SK-N-MC (cell line): ENCODE measurements at regions not wholly inside any gene's neighbourhood (a gene's known extent, or its start where the extent isn't known, plus 50 kb on each side); places are given as distances from the start of the nearest gene placed in this dataset.

Experiments
- DNase-seq: peaks from one replicate; pipeline ENCODE4 v3.0.0-alpha.2; 2011; ENCODE audit warnings: low read depth, low spot score
- H3K27ac ChIP-seq: fragments of 200-600 bp; sonication (generic); 2 replicates; pipeline ENCODE4 v1.5.1; 2016; ENCODE audit warnings: mixed run types
- H3K36me3 ChIP-seq: fragments of 200-600 bp; sonication (generic); 2 replicates; pipeline ENCODE4 v1.6.1; 2017; ENCODE audit warnings: antibody characterized with exemption, low read length, mixed read lengths; ENCODE audit not compliant: insufficient read depth
- H3K4me3 ChIP-seq: fragments of 200-600 bp; sonication (generic); 2 replicates; pipeline ENCODE4 v1.5.1; 2016
- H3K9ac ChIP-seq: fragments of 200-600 bp; sonication (generic); 2 replicates; pipeline ENCODE4 v1.8.0; 2017; ENCODE audit warnings: mixed run types, mixed read lengths; ENCODE audit not compliant: insufficient read length
- H3K9me3 ChIP-seq: fragments of 200-600 bp; sonication (generic); 2 replicates; pipeline ENCODE4 v1.6.1; 2017; ENCODE audit warnings: low read depth, mild to moderate bottlenecking, antibody characterized with exemption, low read length, moderate library complexity, mixed read lengths
- EZH2 ChIP-seq: fragments of 200-600 bp; sonication (generic); IDR thresholded peaks from one replicate; pipeline ENCODE4 v1.6.1; 2017; ENCODE audit warnings: antibody characterized with exemption
- FOXP2 ChIP-seq: optimal IDR thresholded peaks from 2 replicates; pipeline ENCODE3; 2011; ENCODE audit warnings: mild to moderate bottlenecking, moderate library complexity; ENCODE audit not compliant: insufficient read depth; ENCODE audit errors: extremely low read length, control extremely low read depth
- POLR2AphosphoS5 ChIP-seq: IDR thresholded peaks from 2 replicates; pipeline ENCODE4 v1.6.1; 2012; ENCODE audit warnings: mild to moderate bottlenecking, low read depth, low read length, borderline replicate concordance

DNA sequence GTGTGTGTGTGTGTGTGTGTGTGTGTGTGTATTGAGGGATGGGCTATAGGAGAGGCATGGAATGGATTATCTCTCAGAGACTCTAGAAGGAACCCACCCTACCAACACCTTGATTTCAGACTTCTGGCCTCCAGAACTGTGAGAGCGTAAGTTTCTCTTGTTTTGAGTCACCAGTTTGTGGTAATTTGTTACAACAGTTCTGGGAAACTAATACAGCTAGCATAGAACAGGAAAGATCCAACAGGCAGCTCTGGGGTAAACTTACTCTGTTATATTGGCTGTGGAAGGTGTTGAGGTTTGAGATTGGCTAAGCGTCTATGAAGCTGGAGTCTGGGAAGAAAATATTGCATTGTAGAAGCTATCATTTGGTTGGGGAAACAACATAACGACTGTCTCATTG, 334.3 kb downstream of the AACS start:
- no peaks in the 10 kb centered on the region for H3K9me3 ChIP-seq
- H3K4me3 ChIP-seq, result no peak overlapping the region
- peaks cover 42% of the 10 kb centered on the region for H3K36me3 ChIP-seq
- TF ChIP-seq EZH2, result no peak
- TF ChIP-seq POLR2AphosphoS5, result no peak
- TF ChIP-seq FOXP2, result no peak
- no peak overlapping the region; the same call in 1 of the 2 replicates for H3K27ac ChIP-seq
- H3K9ac ChIP-seq, result no peak overlapping the region
- no peak for DNase-seq

DNA sequence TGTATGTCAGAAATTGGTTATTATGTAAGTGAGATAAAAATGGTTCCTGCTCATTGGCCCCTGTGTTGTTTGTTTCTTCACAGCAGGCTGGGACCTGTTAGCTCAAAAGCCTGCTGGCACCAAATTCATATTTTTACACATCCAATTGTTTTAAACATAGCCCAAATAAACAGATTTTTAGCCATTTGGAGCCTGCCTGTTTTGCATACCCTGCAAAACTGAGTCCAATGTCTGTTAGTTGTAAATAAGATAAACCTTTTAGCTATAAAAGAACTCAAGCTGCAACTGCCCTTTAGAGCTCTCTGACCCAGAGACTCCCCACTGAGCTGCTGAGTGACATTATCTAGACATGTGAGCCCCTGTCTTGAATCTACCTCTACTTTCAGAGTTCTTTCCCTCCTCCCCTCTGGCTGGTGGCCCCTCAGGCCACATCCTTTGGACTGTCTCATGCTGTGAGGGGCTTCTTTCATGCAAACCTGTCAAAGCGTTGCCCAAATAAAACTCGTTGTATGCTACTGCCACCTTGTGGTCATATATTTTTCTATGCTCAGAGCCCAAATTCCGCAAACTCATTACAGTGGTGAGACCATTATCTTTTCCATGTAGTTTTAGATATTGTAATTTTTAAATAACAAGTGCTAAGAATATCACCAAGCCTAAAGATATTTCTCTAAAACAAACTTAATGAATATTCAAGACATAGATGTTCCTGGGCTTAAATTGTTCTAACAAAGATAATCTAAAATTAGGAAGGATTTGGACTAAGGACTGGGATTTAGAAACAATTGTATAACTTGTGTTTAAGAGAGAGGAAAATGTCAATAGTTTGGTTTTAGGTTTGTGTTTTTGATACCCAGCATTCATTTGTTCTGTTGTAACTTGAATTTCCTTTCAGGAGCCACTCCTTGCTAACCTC, 337.9 kb downstream of the AACS start:
- Histone ChIP-seq H3K4me3 (no peak overlapping the region), H3K9ac (no peak overlapping the region), H3K36me3 (peaks cover 30% of the 10 kb centered on the region), H3K9me3 (no peaks in the 10 kb centered on the region), H3K27ac (peak overlapping the region; percentile 72)
- TF ChIP-seq EZH2, result no peak
- TF ChIP-seq POLR2AphosphoS5, result no peak
- TF ChIP-seq FOXP2, result no peak
- peak; percentile 48 for DNase-seq

DNA sequence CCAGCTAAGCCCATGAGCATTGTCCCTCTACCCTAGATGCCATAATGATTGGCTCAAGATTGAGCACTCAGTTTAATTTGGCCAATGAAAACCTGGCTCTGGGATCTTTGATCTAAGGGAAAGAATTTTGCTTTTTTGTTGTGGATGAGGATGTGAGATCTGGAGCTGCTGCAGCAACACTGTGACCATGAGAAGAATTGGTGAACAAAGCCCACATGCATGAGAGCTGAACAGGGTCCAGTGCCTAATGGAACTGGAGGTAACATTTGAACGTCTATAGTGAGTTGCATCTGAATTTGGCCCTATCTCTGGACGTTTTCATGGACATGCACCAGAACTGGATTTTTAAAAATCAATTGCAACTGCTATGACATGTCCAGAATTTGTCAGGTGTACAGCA, 338.6 kb downstream of the AACS start:
- H3K9ac ChIP-seq, result no peak overlapping the region
- TF ChIP-seq FOXP2 (no peak), POLR2AphosphoS5 (no peak), EZH2 (no peak)
- no peaks in the 10 kb centered on the region for H3K9me3 ChIP-seq
- H3K36me3 ChIP-seq, result peaks cover 24% of the 10 kb centered on the region
- no peak for DNase-seq
- no peak overlapping the region for H3K4me3 ChIP-seq
- H3K27ac ChIP-seq, result peak overlapping the region; percentile 72

DNA sequence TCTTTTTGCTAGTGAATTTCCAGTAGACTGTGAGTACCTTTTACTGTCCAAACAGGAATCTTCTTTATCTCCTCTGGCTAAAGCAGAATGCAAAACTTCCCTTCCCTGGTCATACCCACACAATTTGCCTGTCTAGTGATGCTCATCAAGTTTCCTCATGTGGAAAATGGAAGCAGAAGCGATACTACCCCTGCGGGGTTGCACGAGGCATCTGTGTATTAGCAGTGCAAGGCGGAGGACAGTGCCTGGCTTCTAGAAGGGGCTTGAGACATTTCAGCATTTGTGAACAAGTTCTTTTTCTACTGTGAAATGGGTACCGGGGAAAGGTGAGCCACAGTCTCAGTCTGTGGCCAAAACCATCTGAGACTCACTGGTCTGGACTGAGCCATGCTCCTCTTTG, 340.9 kb downstream of the AACS start:
- Histone ChIP-seq H3K4me3 (no peak overlapping the region), H3K36me3 (peaks cover 24% of the 10 kb centered on the region), H3K27ac (no peak overlapping the region), H3K9me3 (no peaks in the 10 kb centered on the region), H3K9ac (no peak overlapping the region)
- DNase-seq, result no peak
- no peak for TF ChIP-seq EZH2
- no peak for TF ChIP-seq FOXP2

DNA sequence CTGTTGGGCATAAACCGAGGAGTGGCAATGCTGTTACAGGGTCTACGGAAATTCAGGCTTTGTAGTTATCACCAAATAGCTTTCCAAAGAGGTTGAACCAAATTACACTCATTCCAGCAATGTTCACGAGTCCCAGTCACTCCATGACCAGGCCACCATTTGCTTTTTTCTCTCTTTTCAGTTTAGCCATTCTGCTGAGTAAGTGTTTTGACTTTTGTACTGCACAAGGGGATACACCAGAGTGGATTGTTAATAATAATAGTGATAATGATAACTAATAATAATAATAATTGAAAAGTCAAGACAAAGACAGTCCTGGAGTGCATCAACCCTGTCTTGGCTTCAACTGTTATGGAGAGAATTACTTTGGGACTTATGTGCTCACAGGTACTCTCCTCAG, 343.5 kb downstream of the AACS start:
- H3K9ac ChIP-seq, result no peak overlapping the region
- no peak overlapping the region for H3K27ac ChIP-seq
- no peaks in the 10 kb centered on the region for H3K9me3 ChIP-seq
- H3K4me3 ChIP-seq, result no peak overlapping the region
- peaks cover 25% of the 10 kb centered on the region for H3K36me3 ChIP-seq
- DNase-seq, result no peak
- TF ChIP-seq POLR2AphosphoS5 (no peak), FOXP2 (no peak), EZH2 (no peak)

DNA sequence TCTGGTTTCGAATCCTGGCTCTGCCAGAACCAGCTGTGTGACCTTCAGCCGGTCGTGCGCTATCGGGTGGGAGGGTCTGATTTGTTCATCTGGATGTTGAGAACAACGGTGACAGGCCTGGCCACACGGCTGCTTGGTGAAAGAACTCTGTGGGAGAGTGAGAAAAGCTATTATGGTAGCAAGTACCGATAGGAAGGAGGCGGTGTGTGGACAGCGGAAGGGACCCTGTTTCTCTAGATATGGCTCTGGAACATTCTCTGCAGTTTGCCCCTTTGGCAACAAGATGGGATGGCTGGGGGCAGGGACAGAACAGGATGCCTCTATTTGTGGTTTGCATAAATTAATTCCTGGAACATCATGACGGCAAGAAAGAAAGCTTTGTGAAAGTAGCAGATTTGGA, 347.3 kb downstream of the AACS start:
- Histone ChIP-seq H3K36me3 (peaks cover 48% of the 10 kb centered on the region), H3K9ac (no peak overlapping the region), H3K27ac (peak overlapping the region; percentile 65; the same call in 1 of the 2 replicates), H3K9me3 (no peaks in the 10 kb centered on the region), H3K4me3 (no peak overlapping the region)
- no peak for TF ChIP-seq FOXP2
- DNase-seq, result no peak

DNA sequence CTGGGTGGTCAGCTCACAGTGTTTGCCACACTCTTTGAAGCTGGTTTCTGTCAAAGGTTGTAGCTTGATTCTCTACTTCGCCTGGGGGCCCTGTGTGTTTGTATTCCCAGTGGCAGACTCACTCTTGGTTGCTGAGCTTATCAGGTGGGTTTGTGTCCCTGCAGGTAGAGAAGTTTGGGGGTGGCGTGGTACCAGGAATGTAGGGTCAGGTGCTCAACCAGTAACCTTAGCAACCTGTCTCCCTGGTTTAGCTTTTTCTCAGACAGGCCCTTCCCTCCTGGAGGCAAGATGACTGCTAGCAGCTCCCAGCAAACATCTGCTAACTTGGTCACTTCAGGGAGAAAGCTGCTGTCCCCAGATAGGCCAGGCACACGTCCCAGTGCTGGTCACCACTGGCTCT, 352.2 kb downstream of the AACS start:
- Histone ChIP-seq H3K9ac (no peak overlapping the region), H3K9me3 (no peaks in the 10 kb centered on the region)

DNA sequence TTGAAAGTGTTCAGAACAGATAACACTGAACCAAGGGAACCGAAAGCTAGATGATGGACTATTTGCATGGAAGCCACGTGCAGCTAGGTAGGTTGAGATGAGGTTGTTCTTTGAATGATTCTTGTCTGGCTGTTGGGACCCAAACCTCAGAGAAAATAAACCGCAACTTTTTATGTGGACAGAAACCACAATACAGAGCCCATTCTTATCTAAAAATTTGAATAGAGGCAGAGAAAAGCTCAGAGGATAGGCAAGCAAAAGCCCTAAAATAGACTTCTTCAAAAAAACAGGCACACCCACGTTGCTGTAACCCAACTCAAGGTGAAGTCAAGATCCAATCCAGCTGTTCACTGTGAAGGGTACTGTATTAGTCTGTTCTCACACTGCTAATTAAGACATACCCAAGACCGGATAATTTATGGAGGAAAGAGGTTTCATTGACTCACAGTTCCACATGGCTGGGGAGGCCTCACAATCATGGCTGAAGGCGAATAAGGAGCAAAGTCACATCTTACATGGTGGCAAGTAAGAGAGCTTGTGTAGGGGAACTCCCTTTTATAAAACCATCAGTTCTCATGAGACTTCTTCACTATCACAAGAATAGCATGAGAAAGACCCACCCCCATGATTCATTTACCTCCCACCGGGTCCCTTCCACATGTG, 353.8 kb downstream of the AACS start:
- Histone ChIP-seq H3K9me3 (no peaks in the 10 kb centered on the region), H3K9ac (no peak overlapping the region), H3K4me3 (no peak overlapping the region), H3K27ac (no peak overlapping the region), H3K36me3 (peaks cover 94% of the 10 kb centered on the region)
- no peak for DNase-seq
- TF ChIP-seq EZH2, result no peak
- no peak for TF ChIP-seq POLR2AphosphoS5
- TF ChIP-seq FOXP2, result no peak

More for the DNA sequence above, 352.2 kb downstream of the AACS start:
- Histone ChIP-seq H3K27ac (no peak overlapping the region), H3K4me3 (no peak overlapping the region), H3K36me3 (peaks cover 93% of the 10 kb centered on the region)
- no peak for DNase-seq
- TF ChIP-seq FOXP2 (no peak), EZH2 (no peak)

DNA sequence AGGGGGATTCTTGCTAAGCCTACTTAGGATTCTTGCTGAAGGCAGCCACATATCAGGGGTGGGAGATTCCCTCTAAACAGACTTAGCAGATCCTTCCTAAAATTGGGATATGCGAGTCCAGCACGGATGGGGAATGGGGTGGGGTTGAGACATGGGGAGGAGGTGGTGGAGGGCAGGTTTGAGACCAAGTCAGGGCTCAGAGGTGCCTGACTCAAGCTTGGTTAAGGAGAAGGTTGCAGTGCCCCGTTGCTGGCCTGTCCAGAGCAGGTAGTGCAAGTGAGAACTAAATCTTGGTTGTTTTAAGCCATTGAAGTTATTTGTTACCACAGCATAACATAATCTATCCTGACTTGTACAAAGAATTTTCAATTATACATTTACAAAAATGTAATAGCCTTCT, 359.7 kb downstream of the AACS start:
- Histone ChIP-seq H3K9me3 (no peaks in the 10 kb centered on the region), H3K9ac (no peak overlapping the region), H3K36me3 (peaks cover 58% of the 10 kb centered on the region), H3K27ac (no peak overlapping the region), H3K4me3 (no peak overlapping the region)
- no peak for TF ChIP-seq FOXP2
- no peak for TF ChIP-seq EZH2
- TF ChIP-seq POLR2AphosphoS5, result no peak
- DNase-seq, result no peak
